Astrocyte (in vitro differentiated cells and primary cell): ENCODE measurements at regions not wholly inside any gene's neighbourhood (a gene's known extent, or its start where the extent isn't known, plus 50 kb on each side); places are given as distances from the start of the nearest gene placed in this dataset.

Experiments used
- CTCF ChIP-seq: IDR thresholded peaks from 2 replicates; pipeline ENCODE4 v1.5.1; 2011; ENCODE audit warnings: low read depth, mild to moderate bottlenecking, inconsistent platforms, low read length, moderate library complexity; ENCODE audit not compliant: insufficient read depth
- EZH2 ChIP-seq: IDR thresholded peaks from 2 replicates; pipeline ENCODE4 v1.6.1; 2012; ENCODE audit warnings: mild to moderate bottlenecking, low read length, inconsistent platforms; ENCODE audit not compliant: insufficient read depth

DNA sequence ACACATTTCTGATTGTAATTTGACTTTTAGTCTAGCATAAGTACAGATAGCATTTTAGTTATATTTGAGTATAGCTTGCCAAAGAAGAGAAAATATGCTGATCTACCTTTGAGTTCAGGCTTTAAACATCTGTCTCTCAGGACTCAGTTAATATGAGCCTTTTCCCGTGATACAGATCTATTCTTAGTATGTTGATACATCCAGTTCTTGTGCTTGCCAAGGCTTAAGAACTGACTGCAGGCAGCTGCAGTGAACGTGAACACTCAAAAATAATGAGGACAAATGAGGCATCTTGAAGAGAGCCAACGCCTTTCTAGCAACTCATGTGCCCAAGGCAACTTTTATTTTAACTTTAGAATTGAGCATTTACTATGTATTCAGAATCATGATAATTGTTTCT is 325.5 kb downstream of the SI start:
- TF ChIP-seq CTCF (no peak), EZH2 (no peak)
